KG1 (cell line): ENCODE measurements at regions not wholly inside any gene's neighbourhood (a gene's known extent, or its start where the extent isn't known, plus 50 kb on each side); places are given as distances from the start of the nearest gene placed in this dataset.

Experiments used
- DNase-seq: peaks from one replicate; lab custom pipeline; 2025; lab: John Stamatoyannopoulos, UW

DNA sequence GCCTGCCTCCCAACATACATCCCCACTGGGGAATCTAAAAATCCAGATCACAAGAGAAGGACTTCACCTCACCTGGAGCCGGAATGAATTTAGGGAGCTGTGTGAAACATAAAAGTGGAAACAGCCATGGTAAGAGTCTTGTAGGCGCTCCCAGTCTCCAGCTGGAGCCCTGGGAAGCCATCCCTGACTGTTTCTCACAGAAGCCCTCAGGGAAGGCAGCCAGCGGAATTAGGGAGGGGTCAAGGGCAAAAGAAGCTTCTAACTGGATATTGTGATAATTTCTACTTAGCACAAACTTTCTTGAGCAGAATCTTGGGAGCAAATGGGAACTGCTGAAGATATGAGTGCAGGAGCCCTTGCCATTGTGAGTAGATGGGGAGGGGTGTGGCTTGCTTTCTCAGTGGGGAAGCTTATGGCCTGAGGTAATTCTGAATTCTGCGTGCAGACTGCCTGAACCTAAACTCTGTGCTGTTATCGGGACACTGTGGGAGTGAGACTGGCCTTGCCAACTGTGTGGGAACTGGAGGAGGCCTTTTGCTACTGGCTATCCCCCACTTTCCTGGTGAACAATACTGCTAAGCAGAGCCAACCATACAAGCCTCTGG, 174.4 kb upstream of the SMC2 start:
- DNase-seq = no peak

- DNase-seq = no peak
These were observed 165.7 kb upstream of the SMC2 start for GRCh38 chr9:103928442-103928841.

- DNase-seq = no peak
These were observed 153.0 kb upstream of the SMC2 start for GRCh38 chr9:103941104-103941503.

- no peak for DNase-seq
These were observed 151.9 kb upstream of the SMC2 start for GRCh38 chr9:103942200-103942599.

- DNase-seq = no peak
These were observed 151.5 kb upstream of the SMC2 start for GRCh38 chr9:103942651-103943050.

DNA sequence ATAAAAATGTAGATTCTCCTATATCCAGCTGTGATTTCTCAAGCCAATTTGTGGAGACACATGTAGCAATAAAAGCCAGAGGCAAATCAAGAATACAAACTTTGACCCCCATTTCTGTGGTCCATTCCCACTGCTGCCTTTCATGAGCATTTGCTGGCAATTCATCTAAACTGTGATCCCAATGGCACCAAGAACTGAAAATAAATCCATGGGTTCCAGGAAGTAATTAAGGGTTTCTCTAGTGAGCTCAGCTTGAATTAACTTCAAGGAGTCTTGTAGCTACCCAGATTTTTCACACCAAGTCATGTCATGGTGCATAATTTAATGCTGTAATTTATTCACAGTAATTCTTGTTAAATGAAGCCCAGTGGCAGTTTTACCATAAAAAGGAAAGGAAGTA, 145.0 kb upstream of the SMC2 start:
- no peak for DNase-seq

- no peak for DNase-seq
These were observed 116.9 kb upstream of the SMC2 start for GRCh38 chr9:103977163-103977562.

- no peak for DNase-seq
These were observed 115.7 kb upstream of the SMC2 start for GRCh38 chr9:103978396-103978795.

DNA sequence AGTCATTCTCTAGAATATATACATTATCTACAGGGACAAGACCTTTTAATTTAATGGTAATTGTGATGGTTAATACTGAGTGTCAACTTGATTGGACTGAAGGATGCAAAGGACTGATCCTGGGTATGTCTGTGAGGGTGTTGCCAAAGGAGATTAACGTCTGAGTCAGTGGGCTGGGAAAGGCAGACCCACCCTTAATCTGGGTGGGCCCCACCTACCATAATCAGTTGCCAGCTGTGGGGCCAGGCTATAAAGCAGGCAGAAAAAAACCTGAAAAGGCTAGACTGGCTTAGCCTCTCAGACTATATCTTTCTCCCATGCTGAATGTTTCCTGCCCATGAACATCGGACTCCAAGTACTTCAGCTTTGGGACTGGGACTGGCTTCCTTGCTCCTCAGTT, 112.2 kb upstream of the SMC2 start:
- no peak for DNase-seq

GRCh38 chr9:103985077-103985476, 109.0 kb upstream of the SMC2 start:
- DNase-seq = no peak

DNA sequence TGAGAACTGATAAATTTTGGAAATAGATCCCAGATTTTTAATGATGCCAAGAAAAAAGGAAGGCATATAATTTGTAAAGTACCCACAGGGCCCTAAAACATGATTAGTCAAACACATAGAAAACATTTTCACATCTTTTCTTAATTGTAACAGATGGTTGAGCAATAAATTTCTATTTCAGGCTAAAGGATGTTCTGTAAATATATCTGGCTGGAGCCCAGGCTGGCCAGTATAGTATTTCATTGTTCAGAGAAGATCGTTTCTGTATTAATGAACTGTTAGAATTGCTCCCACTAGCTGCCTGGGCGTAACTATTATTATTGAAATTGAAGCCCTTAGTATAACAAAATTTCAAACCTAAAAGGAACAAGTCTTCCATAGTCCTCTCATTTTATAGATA, 105.3 kb upstream of the SMC2 start:
- no peak for DNase-seq

- no peak for DNase-seq
These were observed 103.8 kb upstream of the SMC2 start for GRCh38 chr9:103990311-103990710.

DNA sequence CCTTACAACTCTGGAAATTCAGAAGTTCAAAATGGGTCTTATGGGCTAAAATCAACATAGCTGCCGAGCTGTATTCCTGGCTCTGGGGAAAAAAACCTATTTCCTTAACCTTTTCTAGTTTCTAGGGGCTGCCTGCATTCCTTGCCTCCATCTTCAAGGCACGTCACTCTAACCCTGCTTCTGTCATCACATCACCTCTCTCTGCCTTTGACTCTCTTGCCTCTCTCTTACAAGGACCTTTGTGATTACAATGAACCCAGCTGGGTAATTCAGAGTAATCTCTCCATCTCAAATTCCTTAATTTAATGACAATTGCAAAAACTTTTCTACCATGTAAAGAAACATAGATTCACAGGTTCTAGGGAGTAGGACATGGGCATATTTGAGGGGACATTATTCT, 103.1 kb upstream of the SMC2 start:
- no peak for DNase-seq

DNA sequence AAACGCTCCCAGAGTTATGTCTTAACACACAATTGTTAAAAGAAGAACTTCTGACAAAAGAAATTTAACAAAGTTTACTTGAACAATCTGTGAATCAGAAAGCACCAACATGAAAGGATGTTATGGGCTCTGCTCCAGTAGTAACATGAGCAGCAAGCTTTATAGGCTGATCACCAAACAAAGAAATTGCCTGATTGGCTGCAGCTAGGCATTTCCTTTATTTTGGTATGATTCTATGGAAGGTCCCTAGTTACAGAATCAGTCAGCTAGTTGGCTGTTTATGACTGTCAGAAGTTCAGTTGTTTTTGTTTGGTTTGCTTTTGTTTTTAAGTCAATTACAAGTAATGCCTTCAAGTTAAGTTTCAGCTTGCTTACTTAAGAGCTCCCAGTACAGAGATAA, 102.4 kb upstream of the SMC2 start:
- no peak for DNase-seq

GRCh38 chr9:103992938-103993579, 101.0 kb upstream of the SMC2 start:
- no peak for DNase-seq

GRCh38 chr9:103997856-103998370, 96.2 kb upstream of the SMC2 start:
- no peak for DNase-seq

GRCh38 chr9:103999375-104000062, 94.6 kb upstream of the SMC2 start:
- no peak for DNase-seq

DNA sequence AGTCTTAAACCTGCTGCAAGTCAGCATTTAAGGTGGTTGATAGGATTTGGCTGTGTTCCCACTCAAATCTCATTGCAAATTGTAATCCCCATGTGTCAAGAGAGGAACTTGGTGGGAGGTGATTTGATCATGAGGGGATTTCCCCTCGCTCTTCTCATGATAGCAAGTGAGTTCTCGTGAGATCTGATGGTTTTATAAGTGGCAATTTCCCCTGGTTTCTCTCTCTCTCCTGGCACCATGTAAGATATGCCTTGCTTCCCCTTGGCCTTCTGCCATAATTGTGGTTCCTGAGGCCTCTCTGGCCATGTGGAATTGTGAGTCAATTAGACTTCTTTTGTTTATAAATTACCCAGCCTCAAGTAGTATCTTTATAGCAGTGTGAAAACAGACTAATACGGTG, 84.3 kb upstream of the SMC2 start:
- no peak for DNase-seq

DNA sequence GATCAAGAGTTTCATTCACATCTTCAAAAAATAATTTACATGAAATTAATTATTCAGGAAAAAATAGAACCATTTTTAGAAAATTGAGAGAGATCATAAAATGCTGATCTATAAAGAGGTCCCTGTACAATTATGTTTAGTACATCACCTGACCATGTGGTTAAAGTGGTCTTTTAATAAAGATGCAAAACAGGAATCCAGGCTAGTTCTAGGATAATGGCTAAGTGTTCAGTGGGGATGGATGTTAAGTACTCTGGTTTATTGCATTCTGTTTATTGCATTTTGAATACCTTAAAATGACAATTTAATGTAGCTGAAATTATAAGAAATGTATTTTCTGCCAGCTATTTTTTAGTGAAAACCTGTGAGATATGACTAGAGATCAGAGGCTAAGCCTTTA, 72.0 kb upstream of the SMC2 start:
- DNase-seq = no peak

DNA sequence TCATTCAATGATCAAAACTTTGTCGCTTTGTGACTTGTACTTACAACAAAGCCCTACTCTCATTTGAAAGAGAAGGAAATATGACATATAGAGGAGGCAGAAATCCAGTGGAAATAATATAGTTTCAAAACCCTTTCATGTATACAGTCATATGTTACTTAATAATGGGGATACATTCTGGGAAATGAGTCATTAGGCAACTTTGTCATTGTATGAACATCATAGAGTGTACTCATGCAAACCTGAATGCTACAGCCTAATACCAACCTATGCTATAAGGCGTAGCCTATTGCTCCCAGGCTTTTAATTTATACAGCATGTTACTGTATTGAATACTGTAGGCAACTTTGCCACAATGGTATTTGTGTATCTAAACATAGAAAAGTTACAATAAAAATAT, 69.0 kb upstream of the SMC2 start:
- no peak for DNase-seq

- DNase-seq = no peak
These were observed 68.2 kb upstream of the SMC2 start for GRCh38 chr9:104025945-104026344.

- DNase-seq = peak; percentile 12
These were observed 66.8 kb upstream of the SMC2 start for GRCh38 chr9:104027295-104027694.

- DNase-seq = no peak
These were observed 65.3 kb upstream of the SMC2 start for GRCh38 chr9:104028827-104029226.
